ENCODE measurements at regions not wholly inside any gene's neighbourhood (a gene's known extent, or its start where the extent isn't known, plus 50 kb on each side); places are given as distances from the start of the nearest gene placed in this dataset.

DNA sequence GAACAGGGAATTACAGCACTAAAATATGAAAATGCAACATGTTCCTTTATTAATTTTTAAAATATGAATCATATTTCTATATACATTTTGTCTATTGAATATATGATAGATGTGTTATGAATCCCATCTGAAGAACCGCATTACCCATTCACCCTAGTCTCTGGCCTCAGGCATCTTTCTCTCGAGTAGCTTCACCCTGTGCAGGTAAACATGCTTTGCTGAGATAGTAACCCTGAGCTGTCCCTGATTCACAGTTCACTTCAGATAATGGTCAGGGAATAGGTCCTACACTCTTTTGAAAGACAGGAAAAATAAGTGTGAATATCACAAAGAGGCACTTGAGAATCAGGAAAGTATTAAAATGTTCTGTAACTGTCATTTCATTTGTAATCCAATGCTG is 766.8 kb downstream of the IRX1 start:
- TF ChIP-seq, protein P1, sequence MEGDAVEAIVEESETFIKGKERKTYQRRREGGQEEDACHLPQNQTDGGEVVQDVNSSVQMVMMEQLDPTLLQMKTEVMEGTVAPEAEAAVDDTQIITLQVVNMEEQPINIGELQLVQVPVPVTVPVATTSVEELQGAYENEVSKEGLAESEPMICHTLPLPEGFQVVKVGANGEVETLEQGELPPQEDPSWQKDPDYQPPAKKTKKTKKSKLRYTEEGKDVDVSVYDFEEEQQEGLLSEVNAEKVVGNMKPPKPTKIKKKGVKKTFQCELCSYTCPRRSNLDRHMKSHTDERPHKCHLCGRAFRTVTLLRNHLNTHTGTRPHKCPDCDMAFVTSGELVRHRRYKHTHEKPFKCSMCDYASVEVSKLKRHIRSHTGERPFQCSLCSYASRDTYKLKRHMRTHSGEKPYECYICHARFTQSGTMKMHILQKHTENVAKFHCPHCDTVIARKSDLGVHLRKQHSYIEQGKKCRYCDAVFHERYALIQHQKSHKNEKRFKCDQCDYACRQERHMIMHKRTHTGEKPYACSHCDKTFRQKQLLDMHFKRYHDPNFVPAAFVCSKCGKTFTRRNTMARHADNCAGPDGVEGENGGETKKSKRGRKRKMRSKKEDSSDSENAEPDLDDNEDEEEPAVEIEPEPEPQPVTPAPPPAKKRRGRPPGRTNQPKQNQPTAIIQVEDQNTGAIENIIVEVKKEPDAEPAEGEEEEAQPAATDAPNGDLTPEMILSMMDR (IDR thresholded peaks at IDR 0.05; ENCODE audit: low read length) = no peak
- TF ChIP-seq EZH2 (optimal IDR thresholded peaks at IDR 0.05; ENCODE audit: low read depth, low read length) = no peak

Measured in MM.1S (cell line).